ENCODE measurements at regions not wholly inside any gene's neighbourhood (a gene's known extent, or its start where the extent isn't known, plus 50 kb on each side); places are given as distances from the start of the nearest gene placed in this dataset.

DNA sequence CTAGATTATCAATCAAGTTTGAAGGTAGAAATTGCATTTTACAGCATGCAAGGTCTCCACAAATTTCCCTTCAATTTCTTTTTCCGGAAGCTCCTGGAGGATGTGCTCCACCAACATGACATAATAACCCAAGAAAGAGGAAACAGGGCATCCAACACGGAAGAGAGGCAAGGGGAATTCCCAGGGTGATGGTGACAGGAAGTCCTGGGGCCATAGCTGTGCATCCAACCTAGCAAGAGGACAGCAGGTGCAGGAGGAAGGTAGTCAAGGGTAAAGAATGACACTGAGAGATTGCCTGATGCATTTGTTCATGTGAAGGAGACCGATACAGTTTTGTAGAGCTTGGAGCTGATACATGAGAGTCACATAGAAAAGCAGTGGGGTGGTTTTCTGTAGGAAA lies 115.7 kb upstream of the LSM6 start:
- TF ChIP-seq, protein P1, sequence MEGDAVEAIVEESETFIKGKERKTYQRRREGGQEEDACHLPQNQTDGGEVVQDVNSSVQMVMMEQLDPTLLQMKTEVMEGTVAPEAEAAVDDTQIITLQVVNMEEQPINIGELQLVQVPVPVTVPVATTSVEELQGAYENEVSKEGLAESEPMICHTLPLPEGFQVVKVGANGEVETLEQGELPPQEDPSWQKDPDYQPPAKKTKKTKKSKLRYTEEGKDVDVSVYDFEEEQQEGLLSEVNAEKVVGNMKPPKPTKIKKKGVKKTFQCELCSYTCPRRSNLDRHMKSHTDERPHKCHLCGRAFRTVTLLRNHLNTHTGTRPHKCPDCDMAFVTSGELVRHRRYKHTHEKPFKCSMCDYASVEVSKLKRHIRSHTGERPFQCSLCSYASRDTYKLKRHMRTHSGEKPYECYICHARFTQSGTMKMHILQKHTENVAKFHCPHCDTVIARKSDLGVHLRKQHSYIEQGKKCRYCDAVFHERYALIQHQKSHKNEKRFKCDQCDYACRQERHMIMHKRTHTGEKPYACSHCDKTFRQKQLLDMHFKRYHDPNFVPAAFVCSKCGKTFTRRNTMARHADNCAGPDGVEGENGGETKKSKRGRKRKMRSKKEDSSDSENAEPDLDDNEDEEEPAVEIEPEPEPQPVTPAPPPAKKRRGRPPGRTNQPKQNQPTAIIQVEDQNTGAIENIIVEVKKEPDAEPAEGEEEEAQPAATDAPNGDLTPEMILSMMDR (IDR thresholded peaks at IDR 0.05) = no peak
- no peak for TF ChIP-seq POLR2A (IDR thresholded peaks at IDR 0.05)

Measured in ovary (tissue), 3 donors.